ENCODE measurements at regions not wholly inside any gene's neighbourhood (a gene's known extent, or its start where the extent isn't known, plus 50 kb on each side); places are given as distances from the start of the nearest gene placed in this dataset.

DNA sequence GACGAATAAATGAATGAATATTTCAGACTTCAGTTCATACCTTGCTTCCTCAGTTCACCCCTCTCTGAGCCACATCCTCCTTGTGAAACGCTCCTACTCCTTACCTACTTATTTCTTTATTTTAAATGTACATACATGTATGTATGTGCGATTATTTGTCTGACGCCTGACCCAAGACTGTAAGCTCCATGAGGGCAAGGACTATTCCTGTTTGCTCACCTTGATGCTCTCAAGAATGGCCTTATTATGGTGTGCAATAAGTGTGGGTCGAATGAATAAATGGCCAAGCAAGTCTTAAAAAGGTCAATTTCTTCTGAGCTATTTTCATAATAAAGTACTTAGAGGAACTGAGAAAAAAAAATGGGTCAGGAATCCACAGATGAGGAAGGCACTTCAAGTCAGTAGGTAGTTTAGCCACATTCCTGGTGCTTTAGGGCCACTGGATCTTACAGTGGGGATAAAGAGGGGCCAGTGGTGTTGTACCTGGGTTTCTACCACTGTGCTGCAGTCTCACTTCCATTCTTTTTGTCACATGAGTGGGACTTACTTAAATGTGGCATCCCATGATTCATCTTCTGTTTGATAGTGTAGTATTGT, 74.7 kb downstream of the SDC1 start:
- Mint-ChIP-seq H3K27ac (peak overlapping the region; percentile 93), H3K4me3 (peak overlapping the region; percentile 84), H3K9me3 (no peaks in the 10 kb centered on the region), H3K4me1 (ENCODE audit: low read depth) (peaks cover 55% of the 10 kb centered on the region), H3K36me3 (ENCODE audit: low read depth) (no peaks in the 10 kb centered on the region), H3K27me3 (ENCODE audit: insufficient read depth) (no peaks in the 10 kb centered on the region)
- DNase-seq: no peak
- TF ChIP-seq CTCF (IDR thresholded peaks at IDR 0.05): no peak

- Mint-ChIP-seq H3K9me3 (no peaks in the 10 kb centered on the region), H3K4me1 (ENCODE audit: low read depth) (peaks cover 60% of the 10 kb centered on the region), H3K36me3 (ENCODE audit: low read depth) (no peaks in the 10 kb centered on the region), H3K4me3 (peak overlapping the region; percentile 84), H3K27ac (peak overlapping the region; percentile 93), H3K27me3 (ENCODE audit: insufficient read depth) (no peaks in the 10 kb centered on the region)
- DNase-seq: no peak
- no peak for TF ChIP-seq CTCF (IDR thresholded peaks at IDR 0.05)
Measured at GRCh38 chr2:20149703-20150030, 75.3 kb downstream of the SDC1 start.

- peak; percentile 17; the same call in 1 of the 2 replicates for TF ChIP-seq CTCF (IDR thresholded peaks at IDR 0.05)
- Mint-ChIP-seq H3K27ac (peak overlapping the region; percentile 93), H3K27me3 (ENCODE audit: insufficient read depth) (no peaks in the 10 kb centered on the region), H3K4me3 (peak overlapping the region; percentile 84), H3K4me1 (ENCODE audit: low read depth) (peaks cover 62% of the 10 kb centered on the region), H3K36me3 (ENCODE audit: low read depth) (no peaks in the 10 kb centered on the region), H3K9me3 (no peaks in the 10 kb centered on the region)
- peak; percentile 96 for DNase-seq
Measured at GRCh38 chr2:20148923-20149702, 75.8 kb downstream of the SDC1 start.

DNA sequence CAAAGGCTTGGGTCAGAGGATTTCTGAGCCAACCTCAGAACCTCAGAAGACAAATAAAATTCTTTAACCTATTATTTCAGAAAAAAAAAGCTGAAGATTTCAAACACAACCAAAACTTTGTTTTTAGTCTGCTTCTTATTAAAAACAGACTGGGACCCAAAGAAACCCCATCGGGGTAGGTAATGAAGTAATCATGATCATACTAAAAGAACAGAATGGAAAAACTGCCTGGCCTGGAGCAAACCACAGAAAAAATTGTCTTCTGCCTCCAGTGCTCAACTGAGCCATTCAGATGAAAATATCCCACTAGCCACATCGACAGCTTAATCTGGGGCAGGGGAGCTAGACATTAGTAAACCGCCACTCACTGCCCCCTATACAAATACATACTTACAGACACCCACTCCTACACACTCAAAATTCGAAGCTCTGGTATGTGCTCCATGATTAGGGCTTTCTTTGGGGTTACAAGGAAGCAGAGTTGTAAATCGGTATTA, 76.5 kb downstream of the SDC1 start:
- no peak for TF ChIP-seq CTCF (IDR thresholded peaks at IDR 0.05)
- DNase-seq: no peak
- peaks cover 68% of the 10 kb centered on the region for H3K4me1 Mint-ChIP-seq (ENCODE audit: low read depth)

DNA sequence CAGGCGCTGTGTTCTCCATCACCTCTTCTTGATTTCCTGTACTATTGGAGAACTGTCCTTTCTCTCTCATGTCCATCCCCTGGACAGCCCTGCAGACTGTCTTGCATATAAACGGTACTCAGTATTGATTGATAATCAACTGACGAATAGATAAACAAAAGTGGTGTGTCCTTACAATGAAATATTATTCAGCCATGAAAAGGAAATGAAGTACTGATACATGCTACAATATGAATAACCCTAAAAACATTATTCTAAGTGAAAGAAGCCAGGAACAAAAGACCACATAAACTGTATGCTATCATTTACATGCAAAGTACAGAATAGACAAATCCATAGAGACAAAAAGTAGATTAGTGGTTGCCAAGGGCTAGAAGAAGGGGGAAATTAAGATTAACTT, 77.6 kb downstream of the SDC1 start:
- no peaks in the 10 kb centered on the region for H3K36me3 Mint-ChIP-seq (ENCODE audit: low read depth)
- peaks cover 78% of the 10 kb centered on the region for H3K4me1 Mint-ChIP-seq (ENCODE audit: low read depth)

More for the DNA sequence above, 76.5 kb downstream of the SDC1 start:
- H3K9me3 Mint-ChIP-seq: no peaks in the 10 kb centered on the region
- no peaks in the 10 kb centered on the region for H3K36me3 Mint-ChIP-seq (ENCODE audit: low read depth)
- H3K4me3 Mint-ChIP-seq: peak overlapping the region; percentile 84
- H3K27me3 Mint-ChIP-seq (ENCODE audit: insufficient read depth): no peaks in the 10 kb centered on the region
- peak overlapping the region; percentile 93 for H3K27ac Mint-ChIP-seq

More for the DNA sequence above, 77.6 kb downstream of the SDC1 start:
- DNase-seq: no peak
- Mint-ChIP-seq H3K27me3 (ENCODE audit: insufficient read depth) (no peaks in the 10 kb centered on the region), H3K27ac (no peak overlapping the region), H3K4me3 (no peak overlapping the region), H3K9me3 (no peaks in the 10 kb centered on the region)
- no peak for TF ChIP-seq CTCF (IDR thresholded peaks at IDR 0.05)
